Stimulated activated naive CD4-positive, alpha-beta T cell (primary cell): ENCODE measurements at regions not wholly inside any gene's neighbourhood (a gene's known extent, or its start where the extent isn't known, plus 50 kb on each side); places are given as distances from the start of the nearest gene placed in this dataset.

ENCODE experiments used
- DNase-seq, 6 experiments: peaks; one replicate each; lab custom pipeline; 2025; lab: John Stamatoyannopoulos, UW

DNA sequence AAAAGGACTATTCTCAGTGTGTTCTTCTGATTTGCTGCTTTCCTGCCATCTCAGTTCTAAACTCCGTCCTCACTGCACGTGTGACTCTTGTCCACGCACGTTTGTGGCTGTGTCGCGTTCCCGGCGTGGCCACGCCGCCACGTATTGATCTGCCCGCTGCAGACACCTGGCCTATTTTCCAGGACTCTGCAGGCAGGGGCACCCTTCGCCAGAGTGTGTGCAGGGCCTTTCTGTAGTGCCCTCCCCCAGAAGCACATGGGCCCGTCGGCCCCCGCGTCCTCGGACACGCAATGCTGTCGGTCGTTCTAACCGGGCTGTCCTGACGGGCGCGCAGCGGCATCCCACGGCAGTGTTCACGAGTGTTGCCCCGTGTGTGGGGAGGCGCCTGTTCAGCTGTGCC lies 87.6 kb downstream of the YTHDF1 start:
- no peak for DNase-seq

DNA sequence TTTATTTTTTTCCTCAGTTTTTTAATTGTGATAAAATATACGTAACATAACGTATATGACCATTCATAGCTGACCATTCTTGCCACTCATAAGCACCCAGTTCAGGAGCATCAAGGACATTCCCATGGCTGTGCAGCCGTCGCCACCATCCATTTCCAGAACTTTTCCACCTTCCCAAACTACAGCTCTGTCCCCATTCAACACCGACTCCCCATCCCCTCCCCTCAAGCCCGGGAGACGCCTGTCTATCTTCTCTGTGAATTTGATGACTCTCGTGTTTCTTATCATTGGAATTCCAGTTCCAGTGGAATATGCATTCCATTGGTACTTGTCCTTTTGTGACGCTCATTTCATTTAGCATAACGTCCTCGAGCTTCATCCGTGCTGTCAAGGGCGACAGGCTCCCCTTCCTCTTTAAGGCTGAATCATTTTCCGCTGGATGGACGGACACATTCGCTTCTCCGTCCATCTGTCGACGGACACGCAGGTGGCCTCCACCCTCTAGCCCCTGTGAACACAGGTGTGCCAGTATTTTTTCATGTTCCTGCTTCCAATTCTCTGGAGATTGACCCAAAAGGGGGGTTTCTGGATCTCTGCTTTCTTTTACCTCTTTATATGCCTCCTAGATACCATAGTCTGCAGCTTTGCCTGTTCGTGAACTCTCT lies 88.1 kb downstream of the YTHDF1 start:
- no peak for DNase-seq

DNA sequence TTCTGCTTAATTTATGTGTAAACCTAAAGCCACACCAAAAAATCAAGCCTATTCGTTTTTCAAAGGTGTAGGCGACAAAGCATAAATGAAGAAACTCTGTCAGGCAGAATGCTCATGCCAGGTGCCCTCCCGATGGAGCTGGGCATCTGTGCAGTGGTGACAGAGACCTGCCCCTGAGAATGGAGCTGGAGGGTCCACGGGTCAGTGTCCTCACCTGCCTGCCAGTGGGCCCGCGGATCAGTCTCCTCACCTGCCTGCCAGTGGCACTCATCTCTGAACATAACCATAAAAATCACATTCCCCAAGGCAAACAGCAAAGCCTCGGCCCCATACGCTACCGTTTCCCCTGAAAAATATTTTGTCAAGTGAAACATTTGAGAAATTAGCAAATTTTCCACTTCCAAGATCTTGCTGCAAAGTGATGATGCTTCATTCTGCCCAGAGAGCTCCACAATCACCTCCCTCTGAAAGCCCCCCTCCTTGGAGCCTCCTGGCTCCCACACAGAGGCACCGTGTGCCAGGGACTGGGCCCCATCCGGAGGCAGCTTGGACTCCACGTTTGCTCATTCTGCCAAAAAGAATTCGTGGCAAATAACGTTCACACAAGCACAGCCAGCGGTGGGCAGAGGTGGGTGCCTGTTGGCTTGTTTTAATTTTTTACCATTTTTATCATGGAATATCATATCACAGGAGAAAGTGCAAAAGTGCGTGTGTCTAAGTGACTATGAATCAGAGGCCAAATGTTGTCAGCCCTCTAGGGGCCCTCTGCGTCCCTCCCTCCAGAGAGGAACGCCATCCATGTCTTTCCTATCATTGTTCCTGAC lies 88.8 kb downstream of the YTHDF1 start:
- DNase-seq: no peak

DNA sequence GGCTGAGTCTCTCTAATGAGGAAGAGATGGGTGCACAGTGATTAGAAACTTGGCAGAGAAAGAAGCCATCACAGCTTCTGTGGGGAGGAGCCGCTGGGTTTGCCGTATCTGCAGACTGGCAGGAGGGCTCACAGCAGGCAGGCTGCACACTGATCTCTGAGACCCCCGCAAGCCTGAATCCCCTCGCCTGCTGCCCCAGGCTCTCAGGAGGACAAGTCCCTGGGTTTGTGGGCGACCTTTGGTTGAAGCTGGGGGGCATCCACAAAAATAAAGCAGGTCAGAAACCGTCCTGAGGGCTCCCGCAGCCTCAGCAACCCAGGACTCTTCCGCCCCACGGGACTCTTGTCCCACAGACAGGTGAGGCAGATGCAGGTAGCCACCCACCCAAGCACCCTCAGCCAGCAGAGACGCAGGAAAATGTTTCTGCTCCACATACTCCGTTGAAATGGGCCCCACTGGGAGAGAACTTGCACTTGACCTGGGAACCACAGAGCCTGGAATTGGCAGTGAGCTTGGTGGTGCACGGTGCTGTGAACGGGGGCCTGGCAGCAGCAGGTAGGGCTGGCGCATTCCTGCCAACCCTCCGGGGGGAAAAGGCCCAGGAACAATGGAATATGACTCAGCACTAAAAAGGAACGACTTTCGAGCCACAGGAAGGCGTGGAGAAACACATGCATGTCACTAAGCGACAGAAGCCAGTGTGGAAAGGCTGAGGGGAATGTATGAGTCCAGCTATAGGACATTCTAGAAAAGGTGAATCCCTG lies 89.9 kb downstream of the YTHDF1 start:
- DNase-seq: no peak

DNA sequence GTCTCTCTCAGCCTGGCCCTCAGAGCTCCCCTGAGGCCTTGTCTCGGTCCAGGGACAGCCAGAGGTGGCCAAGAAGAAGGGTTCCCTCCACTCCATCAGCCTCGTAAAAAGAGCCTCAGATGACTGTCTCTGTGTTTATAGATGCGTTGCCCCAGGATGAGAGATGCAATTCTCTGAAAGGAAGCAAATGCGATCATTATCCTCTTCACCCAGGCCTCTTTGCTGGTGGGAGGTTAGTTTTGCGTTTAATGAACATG lies 90.4 kb downstream of the YTHDF1 start:
- DNase-seq: no peak

DNA sequence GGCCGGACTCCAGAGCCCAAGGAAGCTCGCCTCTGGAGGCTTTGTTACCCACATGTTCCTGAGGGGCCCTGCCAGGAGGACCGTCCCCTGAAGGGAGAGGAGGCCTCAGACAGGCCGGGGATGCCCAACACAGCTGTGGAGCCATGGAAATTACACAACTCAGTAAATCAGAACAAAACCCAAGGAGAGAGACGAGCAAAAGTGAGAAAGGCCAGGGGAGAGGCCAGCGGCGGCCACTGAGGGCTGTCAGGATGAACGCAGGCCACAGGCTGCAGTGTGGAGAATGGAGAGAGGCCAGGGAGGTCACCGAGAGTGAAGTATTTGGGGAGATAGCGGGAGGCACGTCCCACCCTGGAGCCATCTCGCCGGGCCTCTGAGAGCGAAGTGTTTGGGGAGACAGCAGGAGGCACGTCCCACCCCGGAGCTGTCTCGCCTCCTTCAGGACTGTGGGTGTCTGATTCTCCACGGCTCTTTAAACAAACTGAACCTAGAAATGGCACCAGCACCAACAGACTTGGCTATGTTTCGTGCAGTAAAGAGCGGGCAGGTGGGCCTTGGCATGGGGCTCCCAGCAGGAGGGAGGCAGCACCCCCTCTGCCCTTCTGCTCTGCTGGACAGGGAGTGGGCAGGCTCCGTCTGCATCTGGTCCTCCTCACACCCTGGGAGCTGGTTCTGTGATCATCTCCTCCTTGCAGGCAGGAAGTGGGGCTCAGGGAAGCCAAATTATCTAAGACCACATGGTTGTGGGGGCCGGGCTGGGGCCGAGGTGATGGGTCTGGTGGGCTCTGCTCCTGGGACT lies 91.0 kb downstream of the YTHDF1 start:
- no peak for DNase-seq

DNA sequence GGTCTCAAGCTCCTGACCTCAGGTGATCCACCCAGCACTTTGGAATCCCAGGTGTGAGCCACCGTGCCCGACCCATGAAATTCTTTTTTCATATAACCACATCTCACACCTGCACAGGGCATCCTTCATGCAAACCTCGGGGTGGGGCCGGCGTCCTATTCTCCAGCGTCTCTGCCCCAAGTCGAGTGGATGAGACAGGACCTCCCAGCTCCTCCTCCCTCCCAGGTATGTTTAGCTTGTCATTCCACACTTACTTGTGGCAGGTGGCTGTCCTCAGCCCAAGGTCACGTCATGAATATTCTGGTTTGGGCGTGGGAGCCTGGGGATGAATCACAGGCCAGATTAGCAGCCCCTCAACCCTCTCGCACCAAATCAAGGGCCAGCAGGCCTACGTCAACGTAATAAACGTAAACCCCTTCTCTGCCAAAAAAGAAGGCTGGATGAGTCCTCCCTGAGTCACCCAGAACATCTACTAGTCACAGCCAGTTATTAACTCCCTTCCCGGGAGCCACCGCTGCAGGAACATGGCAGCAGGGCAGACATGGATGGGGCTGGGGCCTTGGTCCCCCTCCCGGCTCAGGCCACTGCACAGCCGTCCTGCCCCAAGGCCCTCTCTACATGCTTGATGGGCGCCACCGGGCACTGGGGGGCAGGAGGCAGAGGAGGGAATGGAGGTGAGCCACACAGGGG lies 91.7 kb downstream of the YTHDF1 start:
- no peak for DNase-seq

DNA sequence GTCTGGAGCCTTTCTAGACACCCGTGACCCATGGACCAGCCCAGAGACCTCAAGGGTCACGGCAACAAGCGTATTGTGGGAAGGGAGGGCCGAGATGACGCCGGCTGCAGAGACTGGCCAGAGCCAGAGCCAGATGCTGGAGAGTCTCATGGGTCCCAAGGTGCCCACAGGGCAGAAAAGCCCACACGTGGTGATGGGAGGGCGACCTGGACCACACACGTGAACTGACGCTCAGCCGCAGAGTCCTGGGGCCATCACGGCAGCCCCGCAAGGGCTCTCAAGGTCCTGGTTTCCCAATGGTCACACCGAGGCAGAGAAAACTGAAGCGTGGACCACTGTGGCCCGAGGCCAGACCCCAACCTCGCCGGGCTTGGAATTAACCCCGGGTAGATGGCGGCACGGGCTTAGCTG lies 92.6 kb downstream of the YTHDF1 start:
- no peak for DNase-seq

DNA sequence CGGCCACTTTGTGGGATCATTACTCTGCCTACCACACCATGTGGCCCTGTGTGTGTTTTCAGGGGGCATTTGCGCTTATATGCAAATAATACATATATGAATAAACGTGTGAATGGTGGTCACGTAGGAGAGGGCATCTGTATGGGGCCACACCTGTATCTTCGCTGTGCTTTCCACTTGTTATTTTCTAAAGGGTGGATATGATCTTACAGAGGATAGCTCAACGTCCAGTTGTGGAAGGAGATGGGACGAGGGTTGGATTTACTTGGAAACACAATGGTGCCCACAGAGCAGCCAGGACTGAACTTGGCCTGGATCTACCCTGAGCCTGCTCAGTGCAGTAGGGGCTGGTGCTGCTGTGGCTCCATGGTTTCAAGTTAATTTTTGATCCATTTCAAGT lies 93.3 kb downstream of the YTHDF1 start:
- no peak for DNase-seq

DNA sequence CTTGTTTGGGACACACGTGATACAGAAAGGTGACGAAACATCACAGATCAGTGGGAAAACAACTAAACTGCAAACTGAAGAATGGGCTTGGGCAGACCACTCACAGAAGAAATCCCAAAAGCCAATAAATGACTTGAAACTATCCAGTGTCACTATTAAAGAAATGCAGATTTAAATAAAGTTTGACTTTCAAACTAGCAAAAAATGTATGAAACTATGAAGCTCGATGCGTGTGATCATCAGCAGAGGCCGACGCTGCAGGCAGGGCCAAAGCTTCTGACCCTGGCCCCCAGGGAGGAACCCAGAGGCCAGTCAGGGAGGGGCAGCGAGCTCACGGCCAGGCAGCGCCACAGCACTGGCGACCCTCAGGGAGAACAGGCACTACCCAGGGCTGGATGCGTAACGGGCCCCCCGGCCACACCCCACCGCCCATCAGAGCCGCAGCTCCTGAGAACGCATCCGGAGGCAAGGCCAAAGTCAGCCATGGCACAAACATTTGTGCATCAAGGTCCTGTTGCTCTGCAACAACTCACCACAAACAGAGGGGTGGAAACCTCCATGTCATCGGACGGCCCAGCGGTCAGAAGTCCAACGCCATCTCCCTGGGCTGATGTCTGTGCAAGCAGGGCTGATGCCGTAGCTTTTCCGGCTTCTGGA lies 94.1 kb downstream of the YTHDF1 start:
- no peak for DNase-seq

DNA sequence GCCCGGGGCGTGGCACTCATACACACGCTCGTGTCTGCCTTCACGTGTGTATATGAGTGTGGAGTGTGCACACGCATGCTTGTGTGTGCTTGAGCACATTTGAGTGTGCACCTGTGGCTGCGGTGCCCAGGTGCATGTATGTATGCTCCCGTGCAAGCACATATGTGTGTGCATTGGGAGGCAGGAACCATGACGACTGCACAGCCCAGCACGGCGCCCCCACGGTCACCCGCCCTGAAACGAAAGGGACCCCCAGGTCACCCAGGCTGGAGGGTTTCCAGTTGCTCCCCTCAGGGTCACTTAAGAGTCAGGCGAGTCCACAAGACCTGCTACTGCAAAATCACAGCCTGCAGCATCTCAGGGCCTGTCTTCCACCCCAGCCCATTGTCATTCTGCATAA lies 94.7 kb downstream of the YTHDF1 start:
- no peak for DNase-seq

DNA sequence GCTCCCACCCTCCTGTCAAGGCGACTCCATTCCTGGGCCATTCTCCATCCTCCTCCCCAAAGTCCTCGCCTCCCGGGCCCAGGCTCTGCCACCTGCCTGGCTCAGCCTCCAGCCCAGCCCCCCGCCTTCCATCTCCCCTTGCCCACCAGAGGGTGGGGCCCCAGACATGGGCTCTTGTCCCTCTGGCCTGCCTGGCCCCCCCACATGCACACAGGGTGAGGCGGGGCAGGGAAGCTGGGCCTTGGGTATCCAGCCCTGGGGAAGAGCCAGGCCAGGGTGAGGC lies 95.2 kb downstream of the YTHDF1 start:
- DNase-seq: no peak

DNA sequence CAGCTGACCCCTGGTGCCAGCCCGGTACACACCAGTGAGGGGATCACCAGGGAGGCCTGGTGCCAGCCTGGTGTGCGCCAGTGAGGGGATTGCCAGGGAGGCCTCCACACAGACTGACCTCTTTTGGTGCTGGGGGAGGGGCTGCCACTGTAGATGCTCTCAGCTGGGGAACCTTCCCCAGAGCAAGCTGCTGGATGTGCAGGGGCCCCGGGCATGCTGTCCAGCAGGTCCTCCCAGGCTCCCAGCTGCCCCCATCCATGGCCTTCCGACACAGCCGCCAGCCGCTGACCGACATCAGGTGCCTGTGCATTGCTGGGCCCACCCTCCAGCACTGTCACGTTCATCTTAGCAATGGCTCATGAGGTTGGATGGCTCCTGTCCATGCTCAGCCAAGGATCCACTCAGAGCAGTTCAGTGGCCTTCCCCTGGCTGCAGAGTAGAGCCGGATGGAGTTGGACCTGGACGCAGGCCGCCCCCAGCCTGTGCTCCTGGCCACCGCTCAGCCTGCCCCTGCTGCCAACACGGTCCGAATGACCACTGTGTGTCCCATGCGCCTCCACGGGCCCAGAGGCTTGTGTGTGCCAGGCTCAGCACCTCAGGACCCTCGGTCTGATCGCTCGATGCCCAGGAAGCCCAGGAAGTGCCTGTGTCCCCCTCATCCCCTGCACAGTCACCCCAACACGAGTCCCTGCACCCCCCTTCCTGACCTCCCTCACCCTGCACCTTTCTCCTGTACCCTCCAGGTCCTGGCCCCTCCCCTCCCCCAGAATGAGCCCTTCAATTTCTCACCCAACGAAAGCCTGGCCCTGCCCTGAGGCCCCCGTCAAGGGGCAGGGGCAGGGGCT lies 95.7 kb downstream of the YTHDF1 start:
- DNase-seq: no peak

DNA sequence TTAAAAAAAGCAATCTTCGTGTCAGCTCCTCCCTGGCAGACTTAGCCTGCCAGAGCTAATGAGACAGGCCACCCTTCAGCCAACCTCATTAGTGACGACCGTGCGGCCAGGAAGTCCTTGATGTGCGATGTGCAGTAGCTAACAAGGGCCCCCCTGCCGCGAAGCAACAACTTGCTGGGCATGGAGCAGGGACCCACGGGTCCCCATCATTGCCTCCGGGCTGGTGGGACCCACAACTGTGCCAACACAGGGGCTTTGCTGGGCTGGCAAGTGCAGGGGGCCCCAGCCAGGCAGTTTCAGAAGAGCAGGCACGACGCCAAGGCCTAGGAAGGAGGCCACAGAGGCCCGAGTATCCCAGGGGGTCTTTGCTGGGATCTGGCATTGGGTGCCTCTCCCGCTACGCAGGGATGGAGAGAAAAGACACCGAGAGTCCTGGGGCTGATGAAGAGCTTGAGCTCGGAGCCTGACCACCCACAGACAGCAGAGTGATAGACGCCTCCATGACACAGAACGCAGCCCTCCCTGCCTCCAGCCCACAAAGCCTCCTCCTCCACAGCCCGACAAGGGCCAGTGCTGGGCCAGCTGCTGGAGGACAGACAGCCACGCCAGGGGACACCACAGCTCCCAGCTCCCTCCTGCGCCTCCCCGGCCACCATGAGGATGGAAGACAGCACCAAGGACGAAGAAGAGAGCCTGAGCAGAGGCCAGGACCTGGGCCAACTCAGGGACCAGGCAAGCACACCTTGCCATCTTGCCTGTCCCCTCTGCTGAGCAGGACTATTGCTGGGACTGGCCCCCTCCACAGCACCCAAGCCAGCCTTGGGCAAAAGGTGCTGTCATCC lies 96.6 kb downstream of the YTHDF1 start:
- DNase-seq: no peak

DNA sequence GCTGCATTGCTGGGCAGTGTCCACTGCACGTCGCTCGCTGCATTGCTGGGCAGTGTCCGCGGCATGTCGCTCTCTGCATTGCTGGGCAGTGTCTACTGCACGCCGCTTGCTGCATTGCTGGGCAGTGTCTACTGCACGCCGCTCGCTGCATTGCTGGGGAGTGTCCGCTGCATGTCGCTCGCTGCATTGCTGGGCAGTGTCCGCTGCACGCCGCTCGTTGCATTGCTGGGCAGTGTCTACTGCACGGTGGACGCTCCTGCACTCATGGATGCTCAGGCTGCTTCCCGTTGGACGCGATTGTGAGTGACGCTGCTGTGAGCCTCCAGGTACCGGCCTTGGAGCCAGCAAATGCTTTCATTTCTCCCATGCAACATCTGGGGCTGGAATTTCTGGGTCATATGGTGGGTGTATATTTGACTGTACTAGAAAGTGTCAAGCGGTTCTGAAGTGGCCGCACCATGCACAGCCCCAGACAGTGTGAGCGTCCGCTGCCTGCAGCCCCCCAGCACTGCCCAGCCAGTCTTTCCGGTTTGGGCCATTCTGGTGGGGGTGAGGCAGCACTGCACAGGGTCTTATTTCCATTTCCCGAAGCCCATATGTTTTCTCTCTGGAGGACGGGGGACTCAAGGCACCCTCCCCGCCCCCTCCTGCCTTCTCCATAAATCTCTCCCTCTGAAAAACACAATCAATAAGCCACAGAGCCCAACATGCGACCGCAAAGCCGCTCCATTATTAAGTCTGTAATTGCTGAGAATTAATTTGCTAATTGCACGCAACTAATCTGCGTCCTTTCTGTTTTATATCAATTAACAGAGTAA lies 97.4 kb downstream of the YTHDF1 start:
- DNase-seq: no peak

DNA sequence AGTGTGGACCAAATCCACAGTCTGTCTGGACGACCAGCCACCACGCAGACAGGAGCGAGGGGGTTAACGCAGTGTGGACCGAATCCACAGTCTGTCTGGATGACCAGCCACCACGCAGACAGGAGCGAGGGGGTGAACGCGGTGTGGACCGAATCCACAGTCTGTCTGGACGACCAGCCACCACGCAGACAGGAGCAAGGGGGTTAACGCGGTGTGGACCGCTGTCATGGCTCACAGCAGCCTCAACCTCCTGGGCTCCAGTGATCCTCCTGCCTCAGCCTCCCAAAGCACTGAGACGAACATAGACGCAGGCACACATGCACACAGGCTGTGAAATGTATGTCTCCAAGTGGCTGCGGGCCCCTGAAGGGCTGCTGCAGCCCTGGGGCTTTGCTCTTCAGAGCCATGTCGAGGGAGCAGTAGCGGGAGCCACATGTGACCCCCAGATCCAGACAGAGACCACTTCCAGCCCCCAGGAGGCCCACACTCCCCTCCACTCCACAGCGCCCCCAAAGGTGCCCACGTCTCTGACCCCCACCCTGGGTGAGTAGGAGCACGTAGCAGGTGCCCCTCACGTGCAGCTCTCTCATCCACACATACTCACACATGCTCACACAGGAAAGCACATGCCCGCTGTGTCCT lies 98.1 kb downstream of the YTHDF1 start:
- no peak for DNase-seq

DNA sequence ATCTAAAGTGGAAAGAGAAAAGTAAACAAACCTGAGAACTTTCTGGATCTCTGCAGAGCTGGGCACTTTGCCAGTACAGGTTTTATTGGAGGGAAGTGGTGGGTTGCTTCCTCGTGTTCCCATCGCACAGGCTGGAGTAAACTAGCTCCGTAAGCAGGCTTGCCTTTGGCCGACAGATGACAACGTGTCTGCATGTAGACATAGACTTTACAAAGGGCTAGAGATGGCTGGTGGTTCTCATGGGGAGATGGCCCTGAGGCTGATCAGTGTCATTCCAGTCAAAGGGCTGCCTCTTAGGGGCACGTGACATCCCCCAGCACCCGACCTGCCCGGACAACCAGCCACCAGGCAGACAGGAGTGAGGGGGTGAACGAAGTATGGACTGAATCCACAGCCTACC lies 98.8 kb downstream of the YTHDF1 start:
- no peak for DNase-seq

DNA sequence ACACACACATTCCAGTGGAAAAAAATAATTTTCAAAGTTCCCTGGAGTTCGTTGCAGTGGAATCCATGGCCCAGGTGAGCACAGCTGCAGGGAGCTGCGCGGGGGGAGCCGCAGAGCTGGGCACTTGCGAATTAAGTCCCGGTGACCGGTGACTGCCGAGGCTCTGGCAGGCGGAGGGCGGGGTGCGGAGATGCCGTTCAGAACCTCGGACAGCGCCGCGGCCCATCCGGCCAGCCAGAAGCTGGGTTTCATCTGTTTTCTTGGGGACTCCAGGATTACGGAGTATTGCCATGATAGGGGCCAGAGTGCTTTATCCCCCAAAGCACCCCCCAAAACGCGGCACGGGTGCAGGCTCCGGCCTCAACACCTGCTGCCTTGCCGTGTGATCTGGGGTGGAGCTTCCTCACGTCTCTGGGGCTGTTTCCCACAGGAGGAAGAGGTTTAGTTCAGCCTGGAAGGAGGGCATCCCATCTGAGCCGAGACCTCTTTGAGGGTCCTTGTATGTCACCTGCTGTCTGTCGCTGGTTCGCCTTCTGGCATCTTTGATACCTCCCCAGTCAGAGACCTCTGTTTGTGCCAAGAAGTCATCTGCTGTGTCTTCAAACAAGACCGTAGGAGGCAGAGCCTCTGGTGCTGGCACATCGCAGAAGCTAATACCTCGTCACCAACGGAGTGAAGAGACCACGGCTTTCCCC lies 99.4 kb downstream of the YTHDF1 start:
- no peak for DNase-seq
